Natural killer cell (primary cell): ENCODE measurements at regions not wholly inside any gene's neighbourhood (a gene's known extent, or its start where the extent isn't known, plus 50 kb on each side); places are given as distances from the start of the nearest gene placed in this dataset.
A peak's percentile ranks its signal among the peaks of the same experiment; 100 is the strongest.

Source experiments
- ATAC-seq, 3 donors: fragments of 150-1000 bp in 2 of 3; fragments of 200-7000 bp in 1 of 3; cut with Tn5 transposase; 1 replicate in 1 of 3; 2 replicates in 2 of 3; pipeline ENCODE4 v1.10.0; 2021; ENCODE audit warnings: mild to moderate bottlenecking in 2 of 3, moderate library complexity in 2 of 3
- DNase-seq, 2 donors: peaks; one replicate each; pipeline versions ENCODE4 v3.0.0 to v3.0.0-alpha.2; 2013 to 2021; ENCODE audit warnings: mixed read lengths in 1 of 2
- H3K27ac ChIP-seq: one replicate; pipeline ENCODE4 v1.5.1; 2013; ENCODE audit warnings: mild to moderate bottlenecking, low read length
- H3K27me3 ChIP-seq: one replicate; pipeline ENCODE4 v1.6.1; 2013; ENCODE audit warnings: low read length; ENCODE audit not compliant: control insufficient read depth, insufficient read depth
- H3K36me3 ChIP-seq: one replicate; pipeline ENCODE4 v1.6.1; 2013; ENCODE audit warnings: low read length; ENCODE audit not compliant: control insufficient read depth, insufficient read depth
- H3K4me1 ChIP-seq: one replicate; pipeline ENCODE4 v1.6.1; 2013; ENCODE audit warnings: low read length; ENCODE audit not compliant: control insufficient read depth, insufficient read depth
- H3K4me3 ChIP-seq: one replicate; pipeline ENCODE4 v1.5.1; 2013; ENCODE audit warnings: low read length
- H3K9me3 ChIP-seq: one replicate; pipeline ENCODE4 v1.6.1; 2013; ENCODE audit warnings: low read length; ENCODE audit not compliant: control insufficient read depth, insufficient read depth
- H3K27ac Mint-ChIP-seq, 2 donors: one replicate each; pipeline ENCODE4 v1.8.0; 2022; ENCODE audit warnings: mild to moderate bottlenecking in 2 of 2, mixed read lengths in 2 of 2, moderate library complexity in 1 of 2
- H3K27me3 Mint-ChIP-seq, 2 donors: one replicate each; pipeline ENCODE4 v1.8.0; 2022; ENCODE audit warnings: low read depth in 2 of 2, mixed read lengths in 2 of 2
- H3K36me3 Mint-ChIP-seq: one replicate; pipeline ENCODE4 v1.8.0; 2022; ENCODE audit warnings: mixed read lengths
- H3K4me1 Mint-ChIP-seq, 2 donors: one replicate each; pipeline ENCODE4 v1.8.0; 2022; ENCODE audit warnings: mixed read lengths in 2 of 2
- H3K4me3 Mint-ChIP-seq: one replicate; pipeline ENCODE4 v1.8.0; 2022; ENCODE audit warnings: mild to moderate bottlenecking, moderate library complexity, mixed read lengths
- H3K9me3 Mint-ChIP-seq, 2 donors: one replicate each; pipeline ENCODE4 v1.8.0; 2022; ENCODE audit warnings: mixed read lengths in 2 of 2
- CTCF ChIP-seq: fragments of 200-600 bp; IDR thresholded peaks from one replicate; pipeline ENCODE4 v1.8.0; 2022; ENCODE audit warnings: antibody characterized with exemption
- WGBS: methylation state at CpG from one replicate; pipeline ENCODE4 v1.1.7; 2013; ENCODE audit warnings: missing lambda C conversion rate; ENCODE audit not compliant: insufficient coverage; 5-methylcytosine and 5-hydroxymethylcytosine counted together
- intact Hi-C: fragments of 100-400 bp; cut with micrococcal nuclease; formaldehyde crosslinking; loops from one replicate; pipeline ENCODE4 v1.14.2; 2022

- peaks cover 0 to 7% of the 10 kb centered on the region in 2 donors for H3K27me3 Mint-ChIP-seq
Observed at GRCh38 chr1:172738389-172738788, 79.5 kb downstream of the FASLG start.

GRCh38 chr1:172742599-172743500, 83.9 kb downstream of the FASLG start:
- Mint-ChIP-seq H3K4me3 (no peak overlapping the region), H3K4me1 (peaks cover 31 to 35% of the 10 kb centered on the region in 2 donors), H3K36me3 (no peaks in the 10 kb centered on the region), H3K9me3 (no peaks in the 10 kb centered on the region), H3K27me3 (peaks cover 0 to 5% of the 10 kb centered on the region in 2 donors), H3K27ac (no peak overlapping the region)
- Histone ChIP-seq H3K4me3 (no peak overlapping the region), H3K36me3 (no peaks in the 10 kb centered on the region), H3K27me3 (no peaks in the 10 kb centered on the region), H3K9me3 (no peaks in the 10 kb centered on the region), H3K4me1 (peaks cover 15% of the 10 kb centered on the region), H3K27ac (no peak overlapping the region)
- intact Hi-C loops, result loop anchor here (1.0 to 10.0 kb wide), 2 partner anchors 1082 to 2002 kb away; no protein-coding TSS in a partner anchor
- DNase-seq (peak in 1 of 2 donors; percentile 77), ATAC-seq (peak in 2 of 3 donors; percentile 44 to 65)
- 28% methylated on average over 8 of the region's 8 CpGs for WGBS
- peak; percentile 93 for TF ChIP-seq CTCF

More at GRCh38 chr1:172738389-172738788, 79.5 kb downstream of the FASLG start:
- intact Hi-C loops, result no loop called here
- ATAC-seq, result no peak
- DNase-seq, result no peak
- no peaks in the 10 kb centered on the region for H3K9me3 ChIP-seq
- Mint-ChIP-seq H3K9me3 (no peaks in the 10 kb centered on the region), H3K36me3 (no peaks in the 10 kb centered on the region), H3K4me3 (no peak overlapping the region), H3K4me1 (peaks cover 0 to 4% of the 10 kb centered on the region in 2 donors), H3K27ac (no peak overlapping the region)
- TF ChIP-seq CTCF, result no peak
- H3K4me3 ChIP-seq, result no peak overlapping the region
- WGBS, result 100% methylated on average over 1 of the region's 2 CpGs
- no peaks in the 10 kb centered on the region for H3K4me1 ChIP-seq
- no peak overlapping the region for H3K27ac ChIP-seq
- no peaks in the 10 kb centered on the region for H3K27me3 ChIP-seq
- no peaks in the 10 kb centered on the region for H3K36me3 ChIP-seq

GRCh38 chr1:172745014-172745413, 86.1 kb downstream of the FASLG start:
- intact Hi-C loops, result loop anchor here (1.0 to 10.0 kb wide), 3 partner anchors 457 to 2000 kb away; no protein-coding TSS in a partner anchor
- no peak overlapping the region for H3K4me3 ChIP-seq
- H3K36me3 ChIP-seq, result no peaks in the 10 kb centered on the region
- ATAC-seq (peak; percentile 53 to 67 (median 62)), DNase-seq (peak in 1 of 2 donors; percentile 81)
- TF ChIP-seq CTCF, result peak; percentile 55
- peaks cover 15% of the 10 kb centered on the region for H3K4me1 ChIP-seq
- peak overlapping the region; percentile 50 to 82 for H3K27ac Mint-ChIP-seq
- H3K27ac ChIP-seq, result no peak overlapping the region
- H3K9me3 ChIP-seq, result no peaks in the 10 kb centered on the region
- 3% methylated on average over 2 of the region's 2 CpGs for WGBS
- no peaks in the 10 kb centered on the region for H3K27me3 ChIP-seq
- H3K4me3 Mint-ChIP-seq, result peak overlapping the region; percentile 61
- H3K9me3 Mint-ChIP-seq, result no peaks in the 10 kb centered on the region
- H3K36me3 Mint-ChIP-seq, result no peaks in the 10 kb centered on the region
- H3K4me1 Mint-ChIP-seq, result peaks cover 31 to 35% of the 10 kb centered on the region in 2 donors
- H3K27me3 Mint-ChIP-seq, result no peaks in the 10 kb centered on the region
